NCI-H345 treated with DMSO at 0.1 percent for 48 hours (cell line): ENCODE measurements at regions not wholly inside any gene's neighbourhood (a gene's known extent, or its start where the extent isn't known, plus 50 kb on each side); places are given as distances from the start of the nearest gene placed in this dataset.
"Not testable (repeated sequence)": the region's sequence is repeated elsewhere in the genome, so short reads cannot be mapped to it uniquely, and the experiment has no call there.

Source experiments
- DNase-seq: peaks from one replicate; lab custom pipeline; 2025; ENCODE audit not compliant: unreplicated experiment; lab: John Stamatoyannopoulos, UW

DNA sequence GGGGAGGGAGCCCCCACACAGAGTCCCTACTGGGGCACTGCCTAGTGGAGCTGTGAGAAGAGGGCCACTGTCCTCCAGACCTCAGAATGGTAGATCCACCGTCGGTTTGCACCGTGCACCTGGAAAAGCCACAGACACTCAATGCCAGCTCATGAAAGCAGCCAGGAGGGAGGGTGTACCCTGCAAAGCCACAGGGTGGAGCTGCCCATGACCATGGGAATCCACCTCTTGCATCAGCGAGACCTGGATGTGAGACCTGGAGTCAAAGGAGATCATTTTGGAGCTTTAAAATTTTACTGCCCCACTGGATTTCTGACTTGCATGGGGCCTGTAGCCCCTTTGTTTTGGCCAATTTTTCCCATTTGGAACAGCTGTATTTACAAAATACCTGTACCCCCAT, 188.1 kb upstream of the IRX4 start:
- DNase-seq, result not testable (repeated sequence)

- DNase-seq, result no peak
These were observed 185.8 kb upstream of the IRX4 start for GRCh38 chr5:2068531-2068930.

- DNase-seq, result no peak
These were observed 183.6 kb upstream of the IRX4 start for GRCh38 chr5:2066373-2066772.

GRCh38 chr5:2063380-2063779, 180.7 kb upstream of the IRX4 start:
- not testable (repeated sequence) for DNase-seq

- no peak for DNase-seq
These were observed 170.0 kb upstream of the IRX4 start for GRCh38 chr5:2052687-2053086.

DNA sequence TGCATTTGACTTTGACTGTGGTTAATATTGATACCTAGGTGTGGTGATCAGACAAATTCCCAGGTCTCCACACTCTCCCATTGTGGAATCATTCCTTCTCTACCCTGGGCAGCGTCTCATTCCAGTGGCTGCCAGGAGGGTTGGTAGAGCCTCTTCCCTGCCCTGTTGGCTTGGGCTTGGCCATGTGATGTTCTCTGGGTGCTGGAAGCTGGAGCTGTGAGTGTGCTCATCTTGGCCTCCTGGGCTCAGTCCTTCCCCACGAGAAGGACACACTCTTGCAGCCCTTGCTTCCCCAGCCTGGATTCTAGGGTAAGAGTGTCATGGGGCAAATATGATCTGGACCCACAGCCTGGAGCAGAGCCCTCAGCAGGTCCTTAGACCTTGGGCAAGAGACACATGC, 167.2 kb upstream of the IRX4 start:
- no peak for DNase-seq

GRCh38 chr5:2048664-2049063, 165.9 kb upstream of the IRX4 start:
- DNase-seq, result no peak

DNA sequence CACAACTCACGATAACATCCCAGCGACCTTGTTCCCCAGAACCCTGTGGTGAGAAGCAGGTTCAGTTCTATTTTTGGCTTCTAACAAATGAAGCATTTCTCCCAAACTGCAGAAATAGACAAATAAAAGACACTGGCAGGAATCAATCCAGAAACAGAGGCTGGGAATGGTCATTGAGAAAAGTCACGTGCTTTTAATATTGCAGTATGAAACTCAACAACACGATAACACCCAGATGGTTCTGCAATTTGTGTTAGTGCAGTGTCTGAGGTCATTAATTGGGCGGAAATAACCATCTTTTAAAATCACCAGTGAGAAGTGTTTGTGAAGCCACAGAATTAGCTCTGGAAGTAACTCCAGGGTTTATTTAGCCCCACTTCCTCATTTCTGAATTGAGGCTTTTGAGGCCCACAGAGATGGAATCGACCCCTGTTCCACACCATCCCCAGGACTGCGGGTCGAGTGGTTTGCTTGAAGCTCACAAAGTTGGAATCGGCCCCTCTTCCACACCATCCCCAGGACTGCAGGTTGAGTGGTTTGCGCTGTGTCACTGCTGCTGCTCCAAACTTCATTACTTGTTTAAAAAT, 164.7 kb upstream of the IRX4 start:
- DNase-seq, result no peak

DNA sequence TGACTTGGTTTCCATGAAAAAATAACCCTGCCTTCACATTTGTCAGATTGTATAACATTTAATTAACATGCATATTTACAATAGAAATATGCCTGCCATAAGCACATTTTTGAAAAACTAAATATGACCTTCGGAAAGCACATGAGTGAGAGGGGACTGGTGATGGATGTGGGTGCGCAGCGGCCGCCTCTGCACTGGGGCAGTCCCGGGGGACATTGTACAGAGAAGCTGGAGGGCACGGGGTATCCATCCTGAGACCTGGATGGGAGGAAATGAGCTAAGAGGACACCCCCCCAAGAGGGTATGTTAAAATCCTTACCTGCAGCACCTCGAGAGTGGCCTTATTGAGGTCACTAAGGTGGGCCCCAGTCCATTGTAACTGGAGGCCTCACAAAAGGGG, 161.3 kb upstream of the IRX4 start:
- DNase-seq, result no peak

DNA sequence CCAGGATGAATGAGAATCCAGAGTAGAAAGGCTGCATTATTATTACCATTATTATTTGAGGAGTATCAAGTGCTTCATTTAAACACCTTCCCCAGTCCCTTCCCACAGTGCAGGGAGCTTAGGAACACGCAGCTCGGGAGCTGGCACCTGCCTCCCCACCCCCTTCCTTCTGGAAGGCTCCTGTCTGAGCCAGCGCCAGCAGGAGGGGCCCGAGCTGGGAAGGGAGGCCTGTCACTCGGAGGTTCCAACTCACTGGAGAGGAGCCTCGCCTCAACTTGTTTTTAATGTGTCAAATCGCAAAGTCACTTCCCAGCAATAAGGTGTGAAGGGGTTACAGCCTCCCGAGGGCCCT, 156.4 kb upstream of the IRX4 start:
- DNase-seq, result no peak

DNA sequence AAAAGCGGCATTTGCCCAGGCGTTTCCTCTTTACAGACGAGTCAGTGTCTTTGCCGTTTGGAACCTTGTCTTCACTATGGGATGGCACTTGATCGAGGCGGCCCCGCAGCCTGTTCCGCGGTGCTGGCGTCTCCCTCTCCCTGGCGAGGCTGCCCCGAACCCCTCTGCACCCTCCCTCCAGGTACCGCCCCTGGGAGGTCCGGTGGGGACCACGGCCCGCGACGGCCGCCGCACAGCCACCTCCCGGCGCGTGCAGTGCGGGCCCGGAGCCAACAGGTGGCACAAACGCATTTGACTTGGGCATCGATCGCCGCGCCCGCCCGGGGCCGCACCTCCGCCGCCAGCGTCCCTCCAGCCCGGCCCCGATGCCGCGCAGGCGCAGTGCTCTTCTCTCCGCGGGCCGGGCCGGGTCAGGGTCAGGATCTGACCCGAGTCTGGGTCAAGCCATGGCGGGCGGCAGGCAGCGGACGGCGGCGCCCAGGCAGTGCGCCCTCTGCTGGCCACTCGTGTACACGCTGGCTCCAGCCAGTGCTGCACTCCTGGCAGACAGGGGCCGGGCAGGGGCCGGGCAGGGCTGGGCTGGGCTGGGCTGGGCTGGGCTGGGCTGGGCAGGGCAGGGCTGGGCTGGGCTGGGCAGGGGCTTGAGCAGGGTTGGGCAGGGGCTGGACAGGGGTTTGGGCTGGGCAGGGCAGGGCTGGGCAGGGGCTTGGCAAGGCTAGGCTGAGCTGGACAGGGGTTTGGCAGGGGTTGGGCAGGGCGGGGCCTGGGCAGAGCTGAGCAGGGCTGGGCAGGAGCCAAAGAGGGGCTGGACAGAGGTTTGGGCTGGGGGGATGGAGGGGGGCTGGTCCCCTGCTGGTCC, 155.8 kb upstream of the IRX4 start:
- peak; percentile 59 for DNase-seq

DNA sequence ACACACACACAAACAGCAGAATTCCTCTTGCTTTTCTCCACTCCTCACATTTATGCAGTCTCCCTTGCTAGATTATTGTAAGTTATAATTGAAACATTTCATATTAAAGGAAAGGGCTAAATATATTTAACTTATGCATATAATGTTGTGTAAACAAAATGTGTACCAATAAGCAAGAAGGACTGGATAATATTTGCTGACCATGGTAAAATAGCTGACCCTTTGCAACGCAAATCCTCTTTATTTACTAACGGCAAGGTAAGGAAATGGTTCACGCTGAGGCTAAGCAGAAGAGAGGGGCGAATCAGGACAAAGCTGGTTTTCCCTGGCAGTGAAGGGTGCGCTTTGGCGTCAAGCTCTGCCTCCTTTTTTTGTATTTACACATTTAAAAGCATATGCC, 154.2 kb upstream of the IRX4 start:
- no peak for DNase-seq

DNA sequence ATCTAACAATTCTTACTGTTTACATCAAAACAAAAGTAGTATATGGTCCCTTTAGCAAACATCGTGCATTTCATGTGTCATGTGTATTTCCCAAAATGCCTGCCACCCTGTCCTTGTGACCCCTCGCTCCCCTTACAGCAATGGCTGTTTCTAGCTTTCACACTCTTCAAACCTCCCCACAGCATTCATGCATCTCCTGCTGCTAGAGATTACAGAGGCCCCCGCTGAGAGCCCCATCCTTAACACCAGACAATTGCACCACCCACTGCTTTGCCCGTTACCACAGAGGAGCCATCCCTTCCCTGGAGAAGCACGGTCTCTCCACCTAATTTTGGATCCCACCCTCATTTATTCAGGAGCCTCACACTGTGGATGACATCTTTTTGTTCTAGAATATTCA, 149.7 kb upstream of the IRX4 start:
- DNase-seq, result no peak

DNA sequence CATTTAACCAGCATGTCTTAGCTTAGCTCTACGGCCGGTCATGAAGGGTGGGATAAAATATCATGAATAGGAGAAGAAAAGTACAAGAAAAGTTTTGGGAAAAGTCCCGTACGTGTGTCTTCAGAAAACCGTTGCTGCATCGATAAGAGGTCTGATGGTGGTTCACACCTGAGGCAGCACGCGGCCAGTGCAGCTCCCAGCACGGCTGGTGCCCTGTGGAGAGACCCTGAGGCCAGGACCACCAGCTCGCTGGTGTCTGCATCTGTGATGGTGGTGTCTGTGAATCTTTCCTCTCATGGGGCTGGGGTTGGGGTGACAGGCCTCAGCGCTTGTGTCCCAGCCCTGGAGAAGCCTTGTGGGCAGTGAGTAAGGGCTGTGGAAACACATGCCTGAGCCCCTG, 148.9 kb upstream of the IRX4 start:
- no peak for DNase-seq

- DNase-seq, result no peak
These were observed 147.4 kb upstream of the IRX4 start for GRCh38 chr5:2030131-2030530.

GRCh38 chr5:2029206-2029605, 146.5 kb upstream of the IRX4 start:
- DNase-seq, result no peak

DNA sequence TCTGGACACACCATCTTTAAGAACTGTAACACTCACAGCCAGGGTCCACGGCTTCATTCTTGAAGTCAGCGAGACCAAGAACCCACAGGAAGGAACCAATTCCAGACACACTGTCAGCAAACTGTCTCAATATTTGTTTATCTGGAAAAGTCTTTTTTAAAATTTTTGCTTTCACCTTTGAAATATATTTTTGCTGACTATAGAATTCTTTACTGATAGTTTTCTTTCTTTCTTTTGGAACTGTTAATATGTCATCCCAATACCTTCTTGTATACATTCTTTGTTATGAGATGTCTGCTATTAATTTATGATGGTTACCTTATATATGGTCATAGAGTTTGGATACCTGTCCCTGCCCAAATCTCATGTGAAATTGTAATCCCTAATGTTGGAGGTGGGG, 145.1 kb upstream of the IRX4 start:
- no peak for DNase-seq

- no peak for DNase-seq
These were observed 142.4 kb upstream of the IRX4 start for GRCh38 chr5:2024986-2025721.

GRCh38 chr5:2023196-2023595, 140.5 kb upstream of the IRX4 start:
- DNase-seq, result no peak

DNA sequence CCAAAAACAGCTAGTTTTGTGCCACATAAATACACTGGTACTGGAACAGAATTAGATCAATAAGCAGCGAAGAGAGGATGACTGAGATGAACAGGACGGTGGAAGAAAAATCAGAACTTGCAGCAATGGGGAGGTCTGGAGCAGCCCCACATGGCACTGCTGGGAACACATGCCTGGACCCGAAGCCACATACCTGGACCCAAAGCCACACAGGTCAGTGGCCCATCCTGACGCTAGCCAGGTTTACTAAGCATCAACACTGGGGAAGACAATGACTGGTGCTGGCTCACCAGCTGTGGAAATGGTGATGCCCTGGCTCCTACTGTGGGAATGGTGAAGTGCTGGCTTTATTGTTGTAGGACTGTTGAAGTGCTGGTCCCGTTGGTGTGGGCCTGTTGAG, 139.7 kb upstream of the IRX4 start:
- no peak for DNase-seq

- no peak for DNase-seq
These were observed 138.9 kb upstream of the IRX4 start for GRCh38 chr5:2021484-2022176.

DNA sequence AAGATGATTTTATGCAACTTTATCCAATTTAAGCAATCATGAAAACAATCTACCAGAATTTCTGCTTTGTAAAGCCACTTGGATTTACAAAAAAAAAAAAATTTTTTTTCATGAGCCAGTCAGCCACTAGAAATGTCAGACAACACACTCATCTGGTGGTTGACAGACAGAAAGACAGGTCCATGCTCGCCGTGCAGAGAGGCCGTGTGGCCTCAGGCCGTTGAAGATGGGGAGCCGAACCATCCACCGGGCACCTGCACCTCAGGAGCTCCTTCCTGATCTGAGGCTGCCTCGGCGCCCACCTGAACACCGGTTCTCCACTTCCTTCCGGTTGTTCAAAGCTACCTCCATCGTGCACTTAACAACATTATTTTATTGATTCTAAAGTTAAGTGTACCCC, 138.0 kb upstream of the IRX4 start:
- no peak for DNase-seq
